ENCODE measurements at regions not wholly inside any gene's neighbourhood (a gene's known extent, or its start where the extent isn't known, plus 50 kb on each side); places are given as distances from the start of the nearest gene placed in this dataset.

- H3K4me3 ChIP-seq (replicated peaks; ENCODE audit: insufficient read depth, low read length): no peak overlapping the region
- no peaks in the 10 kb centered on the region for H3K27me3 ChIP-seq (ENCODE audit: insufficient read depth, poor library complexity, severe bottlenecking)
- H3K27ac ChIP-seq (replicated peaks): no peak overlapping the region
- TF ChIP-seq GABPA (IDR thresholded peaks at IDR 0.05; ENCODE audit: low read depth) (no peak), REST (IDR thresholded peaks at IDR 0.05; ENCODE audit: insufficient replicate concordance, low read depth) (no peak), SPI1 (IDR thresholded peaks at IDR 0.05; ENCODE audit: borderline replicate concordance, low read depth) (no peak), POLR2AphosphoS5 (IDR thresholded peaks at IDR 0.05; ENCODE audit: low read depth) (no peak), CTCF (IDR thresholded peaks at IDR 0.05; ENCODE audit: insufficient read depth, low read length) (no peak)
- no peak for DNase-seq (ENCODE audit: low read depth in 1 of 2, low spot score in 1 of 2)
Observed at GRCh38 chr4:126748736-126749135, 884.0 kb upstream of the INTU start.

- no peaks in the 10 kb centered on the region for H3K27me3 ChIP-seq (ENCODE audit: insufficient read depth, poor library complexity, severe bottlenecking)
- no peak overlapping the region for H3K27ac ChIP-seq (replicated peaks)
- no peak for TF ChIP-seq GABPA (IDR thresholded peaks at IDR 0.05; ENCODE audit: low read depth)
- H3K4me3 ChIP-seq (replicated peaks; ENCODE audit: insufficient read depth, low read length): no peak overlapping the region
- no peak for DNase-seq (ENCODE audit: low read depth in 1 of 2, low spot score in 1 of 2)
Observed at GRCh38 chr4:126750723-126751122, 882.0 kb upstream of the INTU start.

- TF ChIP-seq REST (IDR thresholded peaks at IDR 0.05; ENCODE audit: insufficient replicate concordance, low read depth): no peak
- no peak for TF ChIP-seq POLR2AphosphoS5 (IDR thresholded peaks at IDR 0.05; ENCODE audit: low read depth)
- no peak for TF ChIP-seq CTCF (IDR thresholded peaks at IDR 0.05; ENCODE audit: insufficient read depth, low read length)
- no peak for TF ChIP-seq GABPA (IDR thresholded peaks at IDR 0.05; ENCODE audit: low read depth)
- TF ChIP-seq SPI1 (IDR thresholded peaks at IDR 0.05; ENCODE audit: borderline replicate concordance, low read depth): no peak
- Histone ChIP-seq H3K4me3 (replicated peaks; ENCODE audit: insufficient read depth, low read length) (no peak overlapping the region), H3K27me3 (ENCODE audit: insufficient read depth, poor library complexity, severe bottlenecking) (no peaks in the 10 kb centered on the region), H3K27ac (replicated peaks) (no peak overlapping the region)
- no peak for DNase-seq (ENCODE audit: low read depth in 1 of 2, low spot score in 1 of 2)
Observed at GRCh38 chr4:126752126-126752525, 880.6 kb upstream of the INTU start.

GRCh38 chr4:126752702-126753101 is 880.1 kb upstream of the INTU start:
- no peak for DNase-seq (ENCODE audit: low read depth in 1 of 2, low spot score in 1 of 2)
- H3K27ac ChIP-seq (replicated peaks): no peak overlapping the region
- no peak for TF ChIP-seq CTCF (IDR thresholded peaks at IDR 0.05; ENCODE audit: insufficient read depth, low read length)
- no peak for TF ChIP-seq REST (IDR thresholded peaks at IDR 0.05; ENCODE audit: insufficient replicate concordance, low read depth)
- H3K27me3 ChIP-seq (ENCODE audit: insufficient read depth, poor library complexity, severe bottlenecking): no peaks in the 10 kb centered on the region
- no peak overlapping the region for H3K4me3 ChIP-seq (replicated peaks; ENCODE audit: insufficient read depth, low read length)

All from HL-60 (cell line).